GM12891 (cell line): ENCODE measurements at regions not wholly inside any gene's neighbourhood (a gene's known extent, or its start where the extent isn't known, plus 50 kb on each side); places are given as distances from the start of the nearest gene placed in this dataset.

ENCODE experiments used
- SPI1 ChIP-seq: IDR thresholded peaks from 2 replicates; pipeline ENCODE4 v1.6.1; 2011; ENCODE audit warnings: low read depth, low read length, control low read depth
- TAF1 ChIP-seq: IDR thresholded peaks from 2 replicates; pipeline ENCODE4 v1.6.1; 2011; ENCODE audit warnings: low read depth, low read length, control low read depth

DNA sequence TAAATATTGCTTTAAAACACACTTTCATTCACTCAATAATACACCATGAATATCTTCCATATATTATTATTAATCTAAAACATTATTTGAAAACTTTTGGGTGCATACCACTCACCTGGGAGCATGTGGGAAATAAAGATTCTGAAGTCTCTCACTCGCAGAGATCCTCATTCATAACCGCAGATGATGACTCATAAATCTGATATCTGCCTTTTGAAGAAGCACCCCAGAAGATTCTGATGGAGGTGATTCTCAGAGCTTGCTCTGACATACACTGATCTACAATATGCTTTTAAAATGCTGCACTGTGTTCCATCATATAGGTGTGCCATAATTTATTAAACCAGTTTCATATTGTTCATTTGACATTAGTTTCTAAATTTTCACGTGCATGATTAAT, 135.0 kb upstream of the SGK1 start:
- TF ChIP-seq SPI1 (no peak), TAF1 (no peak)
